ENCODE measurements at regions not wholly inside any gene's neighbourhood (a gene's known extent, or its start where the extent isn't known, plus 50 kb on each side); places are given as distances from the start of the nearest gene placed in this dataset.

DNA sequence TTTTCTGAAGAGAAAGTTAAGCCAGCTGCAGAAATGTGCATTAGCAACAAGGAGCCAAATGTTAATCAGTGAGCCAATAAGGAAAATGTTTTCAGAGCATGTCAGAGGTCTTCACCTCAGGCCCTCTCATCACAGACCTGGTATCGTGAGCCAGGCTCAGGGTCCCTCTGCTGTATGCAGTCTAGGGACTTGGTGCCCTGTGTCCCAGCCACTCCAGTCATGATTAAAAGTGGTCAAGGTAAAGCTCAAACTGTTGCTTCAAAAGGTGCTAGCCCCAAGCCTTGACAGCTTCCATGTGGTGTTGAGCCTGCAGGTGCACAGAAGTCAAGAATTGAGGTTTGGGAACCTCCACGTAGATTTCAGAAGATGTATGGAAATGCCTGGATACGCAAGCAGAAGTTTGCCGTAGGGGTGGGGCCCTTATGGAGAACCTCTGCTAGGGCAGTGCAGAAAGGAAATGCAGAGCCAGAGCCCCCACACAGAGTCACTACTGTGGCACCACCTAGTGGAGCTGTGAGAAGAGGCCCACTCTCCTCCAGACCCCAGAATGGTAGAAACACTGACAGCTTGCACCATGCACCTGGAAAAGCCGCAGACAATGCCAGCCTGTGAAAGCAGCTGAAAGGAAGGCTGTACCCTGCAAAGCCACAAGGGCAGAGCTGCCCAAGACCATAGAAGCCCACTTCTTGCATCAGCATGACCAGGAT lies 1128.7 kb downstream of the AMY1C start:
- TF ChIP-seq, protein P1, sequence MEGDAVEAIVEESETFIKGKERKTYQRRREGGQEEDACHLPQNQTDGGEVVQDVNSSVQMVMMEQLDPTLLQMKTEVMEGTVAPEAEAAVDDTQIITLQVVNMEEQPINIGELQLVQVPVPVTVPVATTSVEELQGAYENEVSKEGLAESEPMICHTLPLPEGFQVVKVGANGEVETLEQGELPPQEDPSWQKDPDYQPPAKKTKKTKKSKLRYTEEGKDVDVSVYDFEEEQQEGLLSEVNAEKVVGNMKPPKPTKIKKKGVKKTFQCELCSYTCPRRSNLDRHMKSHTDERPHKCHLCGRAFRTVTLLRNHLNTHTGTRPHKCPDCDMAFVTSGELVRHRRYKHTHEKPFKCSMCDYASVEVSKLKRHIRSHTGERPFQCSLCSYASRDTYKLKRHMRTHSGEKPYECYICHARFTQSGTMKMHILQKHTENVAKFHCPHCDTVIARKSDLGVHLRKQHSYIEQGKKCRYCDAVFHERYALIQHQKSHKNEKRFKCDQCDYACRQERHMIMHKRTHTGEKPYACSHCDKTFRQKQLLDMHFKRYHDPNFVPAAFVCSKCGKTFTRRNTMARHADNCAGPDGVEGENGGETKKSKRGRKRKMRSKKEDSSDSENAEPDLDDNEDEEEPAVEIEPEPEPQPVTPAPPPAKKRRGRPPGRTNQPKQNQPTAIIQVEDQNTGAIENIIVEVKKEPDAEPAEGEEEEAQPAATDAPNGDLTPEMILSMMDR (IDR thresholded peaks at IDR 0.05; ENCODE audit: borderline replicate concordance, control extremely low read depth, extremely low read depth, insufficient read depth, missing control alignments): peak; percentile 6

DNA sequence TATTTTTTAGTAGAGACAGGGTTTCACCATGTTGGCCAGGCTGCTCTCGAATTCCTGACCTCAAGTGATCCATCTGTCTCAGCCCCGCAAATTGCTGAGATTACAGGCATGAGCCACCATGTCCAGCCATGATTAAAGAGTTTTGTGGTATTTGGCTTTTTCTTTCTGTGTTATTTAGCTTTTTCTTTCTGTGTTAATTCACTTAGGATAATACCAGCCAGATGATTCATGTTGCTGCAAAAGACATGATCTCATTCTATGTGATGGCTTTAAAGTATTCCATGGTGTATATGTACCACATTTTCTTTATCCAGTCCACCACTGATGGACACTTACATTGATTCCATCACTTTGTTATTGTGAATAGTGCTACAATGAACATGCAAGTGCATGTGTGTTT lies 1135.2 kb downstream of the AMY1C start:
- DNase-seq (ENCODE audit: low spot score): no peak
- TF ChIP-seq, protein P1 (IDR thresholded peaks at IDR 0.05; ENCODE audit: borderline replicate concordance, control extremely low read depth, extremely low read depth, insufficient read depth, missing control alignments): no peak
- in situ Hi-C loops (cut with MboI; ENCODE audit: low sequenced_read_pairs, unreplicated experiment): no loop called here

More for the DNA sequence above, 1128.7 kb downstream of the AMY1C start:
- in situ Hi-C loops (cut with MboI; ENCODE audit: low sequenced_read_pairs, unreplicated experiment): no loop called here
- DNase-seq (ENCODE audit: low spot score): no peak

DNA sequence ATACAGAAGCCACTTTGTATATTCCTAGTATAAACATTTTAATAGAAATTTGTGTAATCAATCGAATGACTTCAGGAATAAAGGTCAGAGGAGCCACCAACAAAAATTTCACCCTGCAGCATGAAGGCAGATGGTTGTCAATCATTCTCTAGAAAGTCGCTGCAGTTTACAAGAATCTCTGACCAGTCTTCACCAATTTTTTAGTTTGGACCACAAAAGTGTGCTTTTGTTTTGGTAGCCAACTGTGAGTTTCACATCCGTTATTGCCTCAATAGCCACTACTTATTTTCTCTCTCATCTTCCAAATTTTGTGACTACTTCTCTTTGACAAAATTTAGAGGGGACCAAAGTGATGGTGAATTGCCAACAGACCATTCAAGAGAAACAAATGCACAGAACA lies 1155.6 kb downstream of the AMY1C start:
- TF ChIP-seq, protein P1 (IDR thresholded peaks at IDR 0.05; ENCODE audit: borderline replicate concordance, control extremely low read depth, extremely low read depth, insufficient read depth, missing control alignments): no peak
- in situ Hi-C loops (cut with MboI; ENCODE audit: low sequenced_read_pairs, unreplicated experiment): no loop called here
- DNase-seq (ENCODE audit: low spot score): no peak

DNA sequence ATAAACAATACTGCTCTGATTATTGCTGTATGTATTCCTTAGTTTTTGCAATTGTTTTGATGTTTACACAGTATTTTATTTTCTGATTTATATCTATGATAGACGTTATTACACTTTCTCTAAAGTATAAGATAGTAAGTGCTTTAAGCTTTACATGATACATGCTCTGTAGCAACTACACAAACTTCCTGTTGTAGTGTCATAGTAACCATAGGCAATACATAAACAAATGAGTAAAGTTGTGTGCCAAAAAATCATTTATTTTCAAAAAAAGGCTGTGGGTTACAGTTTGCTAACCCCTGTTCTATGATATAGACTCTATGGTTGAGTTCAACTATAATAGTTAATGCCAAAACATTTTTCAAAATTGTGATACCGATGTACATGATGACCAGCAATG lies 1156.4 kb downstream of the AMY1C start:
- in situ Hi-C loops (cut with MboI; ENCODE audit: low sequenced_read_pairs, unreplicated experiment): no loop called here
- TF ChIP-seq, protein P1 (IDR thresholded peaks at IDR 0.05; ENCODE audit: borderline replicate concordance, control extremely low read depth, extremely low read depth, insufficient read depth, missing control alignments): no peak
- no peak for DNase-seq (ENCODE audit: low spot score)

DNA sequence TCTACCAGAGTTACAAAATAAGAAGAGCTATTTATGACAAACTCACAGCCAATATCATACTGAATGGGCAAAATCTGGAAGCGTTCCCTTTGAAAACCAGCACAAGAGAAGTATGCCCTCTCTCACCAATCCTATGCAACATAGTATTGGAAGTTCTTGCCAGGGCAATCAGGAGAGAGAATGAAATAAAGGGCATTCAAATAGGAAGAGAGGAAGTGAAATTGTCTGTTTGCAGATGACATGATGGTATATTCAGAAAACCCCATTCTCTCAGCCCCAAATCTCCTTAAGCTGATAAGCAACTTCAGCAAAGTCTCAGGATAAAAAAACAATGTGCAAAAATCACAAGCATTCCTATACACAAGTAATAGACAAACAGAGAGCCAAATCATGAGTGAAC lies 1169.5 kb downstream of the AMY1C start:
- in situ Hi-C loops (cut with MboI; ENCODE audit: low sequenced_read_pairs, unreplicated experiment): no loop called here
- no peak for DNase-seq (ENCODE audit: low spot score)

DNA sequence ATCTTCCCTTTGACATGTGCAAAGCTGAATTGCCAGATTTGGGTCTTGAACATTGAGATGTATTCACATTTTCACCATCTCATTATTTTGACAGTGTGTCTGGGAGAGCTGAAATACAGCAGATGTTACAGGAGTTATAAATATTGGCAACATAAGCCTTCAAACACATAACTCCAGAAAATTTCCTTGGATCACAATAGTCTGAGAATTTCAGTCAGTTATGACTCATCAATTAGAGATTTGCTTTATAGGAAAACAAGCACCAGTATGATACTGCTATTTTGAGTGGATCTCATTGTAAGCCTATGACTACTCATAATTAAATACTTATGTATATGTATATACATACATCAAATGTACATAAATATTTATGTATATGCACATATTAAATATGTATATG lies 1171.8 kb downstream of the AMY1C start:
- in situ Hi-C loops (cut with MboI; ENCODE audit: low sequenced_read_pairs, unreplicated experiment): no loop called here
- TF ChIP-seq, protein P1 (IDR thresholded peaks at IDR 0.05; ENCODE audit: borderline replicate concordance, control extremely low read depth, extremely low read depth, insufficient read depth, missing control alignments): no peak
- no peak for DNase-seq (ENCODE audit: low spot score)

More for the DNA sequence above, 1169.5 kb downstream of the AMY1C start:
- TF ChIP-seq, protein P1 (IDR thresholded peaks at IDR 0.05; ENCODE audit: borderline replicate concordance, control extremely low read depth, extremely low read depth, insufficient read depth, missing control alignments): no peak

Data from GM13976 (cell line).